Stimulated activated CD4-positive, alpha-beta T cell treated with anti-CD3 and anti-CD28 coated beads, Interleukin-4, amount 100 ng/mL, for 1 hour (primary cell): ENCODE measurements at regions not wholly inside any gene's neighbourhood (a gene's known extent, or its start where the extent isn't known, plus 50 kb on each side); places are given as distances from the start of the nearest gene placed in this dataset.
"Not testable (repeated sequence)": the region's sequence is repeated elsewhere in the genome, so short reads cannot be mapped to it uniquely, and the experiment has no call there.

Experiments
- DNase-seq: peaks from one replicate; pipeline ENCODE4 v3.0.0-alpha.2; 2020

DNA sequence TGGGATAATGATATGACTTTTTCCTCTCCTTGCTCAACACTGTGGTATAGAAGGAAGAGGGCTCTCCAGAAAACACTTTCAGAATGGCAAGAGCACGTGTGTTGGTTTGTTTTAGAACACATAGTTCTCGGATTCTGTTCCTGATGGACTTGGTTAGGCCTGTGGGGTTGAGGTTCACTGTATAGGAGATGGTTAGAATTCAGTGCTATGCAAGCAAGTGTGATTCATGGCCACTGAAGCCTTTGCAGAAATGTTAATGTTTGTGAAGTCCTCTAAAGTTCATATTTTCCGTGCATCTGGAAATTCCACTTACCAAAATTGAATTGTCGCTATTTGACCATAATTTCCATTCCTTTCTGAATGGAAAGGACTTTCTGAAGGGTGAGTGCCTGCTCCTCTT is 233.2 kb upstream of the DDHD1 start:
- DNase-seq, result no peak

DNA sequence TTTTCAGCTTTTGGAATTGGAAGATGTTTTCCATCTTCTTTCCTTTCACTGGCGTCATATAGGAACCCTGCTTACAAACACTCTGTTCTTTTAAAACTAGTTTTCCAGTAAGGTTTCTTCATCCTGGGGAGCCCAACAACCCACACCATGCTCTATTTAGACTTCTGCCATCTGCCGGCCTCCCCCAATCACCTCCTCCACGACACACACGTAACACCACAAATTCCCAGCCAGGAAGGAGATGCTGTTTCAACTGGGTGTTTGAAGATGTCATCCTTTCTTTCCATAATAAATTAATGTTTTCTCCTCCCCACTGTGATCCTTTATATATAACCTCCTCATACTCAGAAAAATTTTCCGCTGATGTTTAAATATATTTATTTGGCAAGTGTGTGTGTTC is 231.4 kb upstream of the DDHD1 start:
- no peak for DNase-seq

DNA sequence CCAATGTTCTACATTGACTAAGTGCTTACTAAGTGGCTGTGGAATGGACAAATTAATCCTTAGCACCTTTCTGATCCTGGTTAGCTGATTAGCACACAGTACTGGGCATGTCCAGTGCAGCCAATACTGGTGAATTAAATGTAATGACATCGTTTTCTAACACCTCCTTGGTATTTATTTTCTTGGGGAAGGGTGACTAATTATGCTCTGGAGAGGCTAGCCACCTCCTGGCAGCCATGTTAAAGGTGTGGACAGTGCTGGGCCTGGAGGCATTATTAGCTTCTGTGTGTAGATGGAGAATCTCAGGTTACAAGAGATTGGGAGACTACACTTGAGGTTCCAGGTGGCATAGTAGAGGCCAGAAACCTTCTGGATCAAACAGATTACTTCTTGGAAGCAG is 230.9 kb upstream of the DDHD1 start:
- no peak for DNase-seq

DNA sequence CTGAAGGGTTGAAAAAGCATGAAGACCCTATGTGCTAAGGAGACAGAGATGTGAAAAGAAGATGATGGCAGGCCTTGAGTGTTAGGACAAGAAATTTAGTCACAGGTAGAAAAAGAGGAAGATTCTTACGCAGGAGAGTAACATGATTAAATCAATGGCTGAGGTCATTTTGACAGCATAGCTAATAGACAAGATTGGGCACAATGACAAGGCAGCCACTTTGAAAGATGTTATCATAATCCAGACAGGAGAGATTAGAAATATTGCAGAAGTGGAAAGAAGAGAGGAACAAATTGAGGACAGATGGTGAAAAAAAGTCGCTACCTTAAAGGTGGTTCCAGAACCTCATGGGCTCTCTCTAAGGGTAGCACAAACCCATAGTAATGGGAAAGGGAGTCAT is 228.8 kb upstream of the DDHD1 start:
- no peak for DNase-seq

DNA sequence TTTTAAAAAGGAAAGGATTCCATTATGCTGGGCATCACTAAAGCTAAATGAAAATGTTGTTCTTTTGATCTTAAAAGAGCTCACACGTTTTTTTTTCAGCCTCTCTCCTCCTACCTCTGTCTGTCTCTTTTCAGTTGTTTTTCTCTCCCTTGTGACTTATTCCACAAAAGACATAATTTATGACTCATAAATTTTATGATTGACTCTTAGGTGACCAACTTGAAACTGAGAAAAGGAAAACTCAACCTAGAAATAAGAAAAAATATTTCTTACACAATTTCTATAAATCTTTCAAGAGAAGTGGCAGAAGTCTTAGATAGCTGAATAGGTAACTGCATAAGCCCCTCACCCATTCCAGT is 227.7 kb upstream of the DDHD1 start:
- DNase-seq, result no peak

DNA sequence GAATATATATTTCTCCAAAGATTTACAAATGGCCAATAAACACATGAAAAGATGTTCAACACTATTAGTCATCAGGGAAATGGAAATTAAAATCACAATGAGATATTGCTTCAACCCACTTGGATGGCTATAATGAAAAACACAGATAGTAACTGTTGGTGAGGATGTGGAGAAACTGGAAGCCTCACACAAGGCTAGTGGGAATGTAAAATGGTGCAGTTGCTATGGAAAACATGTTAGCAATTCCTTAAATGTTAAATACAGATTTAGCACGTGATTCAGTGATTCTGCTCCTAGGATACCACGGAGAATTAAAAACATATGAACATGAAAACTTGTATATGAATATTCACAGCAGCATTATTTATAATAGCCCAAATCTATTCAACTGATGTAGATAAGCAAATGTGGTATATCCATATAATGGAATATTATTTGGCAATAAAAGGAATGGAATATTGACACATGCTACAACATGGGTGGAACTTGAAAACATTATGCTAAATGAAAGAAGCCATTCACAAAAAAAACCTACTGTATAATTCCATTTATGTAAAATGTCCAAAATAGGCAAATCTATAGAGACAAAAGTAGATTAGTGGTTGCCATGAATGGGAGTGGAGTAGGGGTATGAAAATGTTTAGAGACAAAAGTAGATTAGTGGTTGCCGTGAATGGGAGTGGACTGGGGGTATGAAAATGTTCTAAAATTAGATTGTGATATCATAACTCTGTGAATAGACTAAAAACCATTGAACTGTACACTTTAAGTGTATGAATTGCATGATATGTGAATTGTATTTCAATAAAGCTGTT is 227.1 kb upstream of the DDHD1 start:
- no peak for DNase-seq

DNA sequence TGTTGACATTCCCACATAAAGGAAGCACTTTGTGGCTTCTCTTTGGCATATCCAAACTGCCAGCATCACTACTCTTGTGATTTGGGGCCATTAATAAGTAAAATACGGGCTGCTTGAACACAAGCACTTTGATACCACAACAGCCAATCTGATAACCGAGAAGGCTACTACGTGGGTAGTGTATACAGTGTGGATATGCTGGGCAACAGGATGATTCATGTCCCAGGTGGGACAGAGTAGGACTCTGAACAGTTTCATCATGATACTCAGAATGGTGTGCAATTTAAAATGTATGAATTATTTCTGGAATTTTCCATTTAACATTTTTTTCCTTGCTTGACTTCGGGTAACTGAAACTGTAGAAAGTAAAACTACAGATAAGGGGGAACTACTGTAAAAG is 225.0 kb upstream of the DDHD1 start:
- no peak for DNase-seq

DNA sequence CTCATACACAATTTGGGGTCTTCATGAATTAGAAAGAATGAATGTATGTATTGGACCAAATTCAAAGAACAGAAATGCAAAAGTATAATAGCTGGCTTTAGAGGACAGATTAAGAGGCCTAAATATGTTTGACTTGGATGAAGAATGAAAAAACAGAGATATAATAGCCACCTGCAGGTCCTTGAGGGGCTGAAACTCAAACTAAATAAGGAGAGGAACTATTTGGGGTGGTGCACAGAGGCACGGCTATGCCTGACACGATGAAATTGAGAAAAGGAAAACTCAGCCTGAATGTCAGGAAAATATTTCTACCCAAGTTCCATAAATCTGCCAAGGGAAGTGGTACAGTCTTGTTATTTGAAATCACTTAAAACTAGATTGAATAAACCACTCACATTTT is 222.9 kb upstream of the DDHD1 start:
- no peak for DNase-seq

DNA sequence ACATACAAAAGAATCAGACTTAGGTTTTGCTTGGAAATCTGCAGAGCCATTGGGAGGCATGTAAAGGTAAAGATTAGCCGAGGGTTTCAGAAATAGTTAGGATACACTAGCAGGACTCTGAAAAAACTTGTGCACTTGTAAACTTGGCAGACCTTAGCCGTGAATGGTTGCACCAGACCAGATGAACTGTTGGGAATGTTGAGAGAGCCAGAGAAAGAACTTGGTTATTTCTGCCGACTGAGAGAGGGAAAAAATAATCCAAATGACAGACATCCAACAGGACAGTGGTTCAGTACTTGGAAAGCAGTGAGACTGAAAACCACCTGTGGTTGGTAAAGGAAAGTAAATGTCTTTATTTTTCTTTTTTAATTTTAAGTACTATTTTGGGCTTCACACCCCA is 222.5 kb upstream of the DDHD1 start:
- no peak for DNase-seq

- DNase-seq, result no peak
Measured at GRCh38 chr14:53368711-53369201, 215.6 kb upstream of the DDHD1 start.

DNA sequence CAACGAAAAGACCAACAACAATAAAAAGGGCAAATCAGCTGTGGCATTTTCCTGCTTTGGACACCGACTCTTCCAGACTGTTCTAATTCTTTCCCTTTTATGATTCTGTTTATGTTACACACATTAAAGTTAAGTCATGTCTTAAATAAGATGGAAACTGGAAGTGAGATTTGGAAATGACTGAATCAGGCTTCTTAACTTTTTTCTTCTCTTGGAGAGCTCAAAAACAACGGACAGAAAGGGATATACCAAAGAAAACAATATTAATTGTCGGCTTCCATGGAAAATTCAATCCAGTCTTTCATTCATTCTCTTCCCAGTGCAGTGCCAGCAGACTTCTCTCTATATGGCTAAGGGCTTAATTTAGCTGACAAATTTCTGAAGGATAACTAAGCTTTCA is 214.9 kb upstream of the DDHD1 start:
- no peak for DNase-seq

GRCh38 chr14:53367644-53368026 is 214.5 kb upstream of the DDHD1 start:
- DNase-seq, result no peak

GRCh38 chr14:53365486-53366130 is 212.5 kb upstream of the DDHD1 start:
- no peak for DNase-seq

- DNase-seq, result not testable (repeated sequence)
Measured at GRCh38 chr14:53362916-53363315, 209.8 kb upstream of the DDHD1 start.

DNA sequence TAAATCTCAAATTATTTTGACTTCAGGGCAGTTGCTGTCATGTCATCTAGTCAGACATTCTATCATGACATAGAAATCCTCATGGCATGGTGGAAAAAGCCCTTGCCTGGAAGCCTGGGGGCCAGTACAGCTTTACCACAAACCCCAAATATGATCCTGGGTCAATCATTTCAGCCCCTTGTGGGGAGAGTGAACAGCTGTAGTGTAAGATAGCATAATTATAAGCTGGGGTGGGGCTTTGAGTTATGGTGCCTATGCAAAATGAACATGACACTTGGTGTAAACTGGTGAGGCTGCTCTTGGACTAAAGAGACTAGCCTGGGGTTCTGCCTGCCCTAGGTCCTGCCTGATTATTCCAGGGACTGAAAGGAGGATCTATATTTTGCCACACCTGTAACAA is 207.7 kb upstream of the DDHD1 start:
- DNase-seq, result no peak

DNA sequence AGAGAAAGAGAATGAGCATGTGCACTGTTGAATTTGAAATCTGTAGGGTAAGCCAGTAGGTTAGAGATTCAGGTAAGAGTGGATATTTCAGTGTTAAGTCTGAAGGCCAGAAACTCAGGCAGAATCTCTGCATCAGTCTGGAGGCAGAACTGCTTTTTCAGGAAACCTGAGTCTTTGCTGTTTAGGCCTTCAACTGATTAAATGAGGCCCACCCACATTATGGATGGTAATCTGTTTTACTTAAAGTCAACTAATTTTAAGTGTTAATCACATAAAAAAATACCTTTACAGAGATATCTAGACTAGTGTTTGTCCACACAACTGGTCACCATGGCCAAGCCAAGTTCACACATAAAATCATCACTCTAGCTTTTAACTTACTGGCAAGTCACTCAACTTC is 205.0 kb upstream of the DDHD1 start:
- DNase-seq, result no peak

GRCh38 chr14:53356361-53357150 is 203.4 kb upstream of the DDHD1 start:
- no peak for DNase-seq

DNA sequence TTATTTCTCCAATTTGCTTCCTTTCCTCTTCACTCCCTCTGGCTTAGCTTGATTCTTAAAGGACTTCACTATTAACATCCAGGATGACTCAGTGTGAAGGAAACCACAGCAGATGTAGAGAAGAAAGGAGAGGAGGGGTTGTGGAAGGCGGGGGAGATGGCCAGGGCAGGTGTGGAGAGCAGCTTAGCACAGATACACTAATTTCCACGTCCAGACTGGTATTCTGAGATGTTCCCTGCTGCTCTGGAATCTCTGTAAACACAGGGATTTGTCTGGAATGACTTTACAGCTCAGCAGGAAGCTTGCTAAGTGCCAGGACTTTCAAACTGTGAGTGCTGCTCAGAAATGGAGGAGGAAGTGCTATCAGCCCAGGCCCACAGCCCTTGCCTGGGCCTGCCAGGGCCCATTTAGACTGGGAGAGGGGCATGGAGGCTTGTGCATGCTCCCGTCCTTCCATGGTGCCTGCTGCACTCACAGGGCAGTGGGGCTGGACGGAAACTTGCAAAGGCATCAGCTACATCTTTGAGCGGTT is 202.5 kb upstream of the DDHD1 start:
- no peak for DNase-seq

GRCh38 chr14:53354336-53354735 is 201.2 kb upstream of the DDHD1 start:
- no peak for DNase-seq

- DNase-seq, result no peak
Measured at GRCh38 chr14:53350866-53351265, 197.7 kb upstream of the DDHD1 start.

DNA sequence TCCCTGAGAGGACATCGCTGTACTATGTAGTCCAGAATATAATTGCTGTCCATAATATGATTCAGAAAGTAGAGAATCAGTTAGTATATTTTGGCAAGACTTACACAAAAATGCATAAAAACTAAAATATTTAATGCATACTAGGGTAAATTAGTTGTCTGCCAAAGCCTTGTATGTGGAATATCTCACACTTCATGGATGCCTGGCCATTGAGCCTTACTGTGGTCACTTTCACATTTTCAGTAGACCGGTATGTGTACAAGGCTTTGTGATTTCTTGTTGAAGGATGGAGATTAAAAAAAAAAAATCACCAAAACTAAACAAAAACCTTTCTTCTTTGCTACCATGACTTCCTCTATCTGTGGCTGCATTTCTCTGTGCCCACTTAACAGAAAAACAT is 197.3 kb upstream of the DDHD1 start:
- no peak for DNase-seq

DNA sequence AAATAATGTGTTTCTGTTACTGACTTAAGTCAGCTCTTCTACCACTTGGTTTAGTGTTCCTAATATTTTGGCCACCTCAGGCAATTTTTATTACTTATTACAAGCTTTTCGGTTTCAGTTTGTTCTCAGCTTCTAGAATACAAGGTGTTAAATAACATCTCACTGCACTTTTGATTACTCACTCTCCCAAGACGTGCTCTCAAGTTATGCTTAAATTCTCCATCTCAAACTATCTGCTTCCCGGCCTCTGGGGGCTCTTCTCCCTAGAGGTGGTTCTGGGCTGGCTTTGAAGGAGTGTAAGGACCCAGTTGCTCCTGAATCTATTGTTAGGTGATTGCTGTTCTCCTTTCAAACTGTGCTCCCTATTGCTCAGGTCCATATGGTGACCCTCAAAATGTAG is 193.9 kb upstream of the DDHD1 start:
- no peak for DNase-seq

GRCh38 chr14:53341324-53341723 is 188.2 kb upstream of the DDHD1 start:
- no peak for DNase-seq

DNA sequence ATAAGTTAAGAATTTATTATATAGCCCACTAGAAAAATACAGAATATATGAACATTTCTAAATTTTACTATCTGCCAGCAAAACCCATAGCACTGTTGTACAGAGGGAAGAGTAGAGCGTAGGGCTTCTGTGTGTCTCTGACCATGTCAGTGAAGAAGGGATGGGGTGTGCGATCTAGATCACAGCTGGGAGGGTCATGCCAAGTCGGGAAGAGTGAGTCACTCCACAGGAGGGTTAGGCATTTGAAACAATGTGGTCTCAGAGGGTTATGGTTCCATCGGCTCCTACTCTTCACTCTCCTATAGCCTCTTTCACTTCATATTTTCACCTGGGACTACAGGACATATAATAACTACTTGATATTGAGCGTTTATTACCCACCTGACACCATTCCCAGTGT is 185.1 kb upstream of the DDHD1 start:
- no peak for DNase-seq
